ENCODE measurements at regions not wholly inside any gene's neighbourhood (a gene's known extent, or its start where the extent isn't known, plus 50 kb on each side); places are given as distances from the start of the nearest gene placed in this dataset.
A peak's percentile ranks its signal among the peaks of the same experiment; 100 is the strongest.

DNA sequence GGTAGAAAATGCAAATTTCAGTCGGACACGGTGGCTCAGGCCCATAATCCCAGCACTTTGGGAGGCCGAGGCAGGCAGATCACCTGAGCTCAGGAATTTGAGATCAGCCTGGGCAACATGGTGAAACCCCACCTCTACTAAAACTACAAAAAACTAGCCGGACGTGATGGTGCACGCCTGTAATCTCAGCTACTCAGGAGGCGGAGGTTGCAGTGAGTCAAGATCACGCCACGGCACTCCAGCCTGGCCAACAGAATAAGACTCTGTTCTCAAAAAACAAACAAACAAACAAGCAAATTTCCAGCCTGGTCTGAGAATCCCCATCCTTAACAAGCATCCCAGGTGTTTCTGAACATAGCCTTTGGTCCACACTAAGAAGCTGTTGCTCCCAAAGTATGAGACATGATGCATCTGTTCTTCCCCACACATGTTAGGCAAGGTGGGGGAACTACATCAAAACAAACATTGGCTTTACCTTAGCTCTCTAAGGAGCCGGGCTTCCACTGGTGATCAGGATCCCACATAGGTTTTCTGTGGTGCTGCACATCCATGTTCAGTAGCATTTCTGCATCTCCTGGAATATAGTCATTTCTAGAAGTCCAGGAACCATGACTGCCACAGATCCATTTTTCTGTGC, 92.5 kb upstream of the DMRT1 start:
- DNase-seq = no peak
- H4K91ac ChIP-seq (ENCODE audit: insufficient read depth, low read depth, low read length) = 0 out of 2 replicates have a peak overlapping the region, but pooled peaks have one; percentile 39
- 0 out of 2 replicates have a peak overlapping the region, but pooled peaks have one; percentile 22 for H3K23ac ChIP-seq (ENCODE audit: low read depth, low read length)
- H2BK5ac ChIP-seq (ENCODE audit: low read depth, low read length, poor library complexity, severe bottlenecking) = peak overlapping the region; percentile 21
- H4K20me1 ChIP-seq (ENCODE audit: insufficient read depth, low read length) = no peaks in the 10 kb centered on the region
- no peak overlapping the region for H3K27ac ChIP-seq (ENCODE audit: insufficient read depth, low read length)
- in situ Hi-C loops (cut with MboI; ENCODE audit: low sequenced_read_pairs) (no loop called here), intact Hi-C loops (cut with micrococcal nuclease) (no loop called here), dilution Hi-C loops (cut with HindIII; ENCODE audit: low sequenced_read_pairs, unreplicated experiment) (no loop called here)
- no peak overlapping the region for H3K9ac ChIP-seq (ENCODE audit: low read depth, low read length)
- no peaks in the 10 kb centered on the region for H3K27me3 ChIP-seq (ENCODE audit: control insufficient read depth, insufficient read depth, low read length)
- peak overlapping the region in 1 of 2 experiments; percentile 2; a peak in 1 of 4 replicates for H4K8ac ChIP-seq (ENCODE audit: low read depth in 2 of 2, low read length in 2 of 2)
- H2BK120ac ChIP-seq (ENCODE audit: low read depth, low read length) = no peak overlapping the region; the same call in 1 of the 2 replicates
- H3K79me1 ChIP-seq (ENCODE audit: low read depth in 1 of 2, low read length in 2 of 2) = peaks cover 0 to 27% of the 10 kb centered on the region in 2 experiments; a peak in 1 of 4 replicates
- H3K9me1 ChIP-seq (ENCODE audit: insufficient read depth, low read length) = peaks cover 7% of the 10 kb centered on the region
- no peak overlapping the region for H3K14ac ChIP-seq (replicated peaks; ENCODE audit: low read depth, low read length)
- no TSS peak for BruUV-seq (replicated peaks)
- no peak overlapping the region; the same call in 1 of the 2 replicates for H2BK20ac ChIP-seq (ENCODE audit: low read depth, low read length)
- H3K56ac ChIP-seq (ENCODE audit: extremely low read depth, insufficient read depth, low read length) = no peak overlapping the region
- no peak overlapping the region for H2AFZ ChIP-seq (replicated peaks; ENCODE audit: low read length, poor library complexity)
- H3K4me1 ChIP-seq (ENCODE audit: control insufficient read depth, insufficient read depth, low read length) = peaks cover 20% of the 10 kb centered on the region
- no peak overlapping the region for H2AK9ac ChIP-seq (replicated peaks; ENCODE audit: low read depth, low read length, poor library complexity)
- H3K36me3 ChIP-seq (ENCODE audit: control insufficient read depth, insufficient read depth, low read length) = peaks cover 21% of the 10 kb centered on the region
- POLR2A ChIA-PET (ENCODE audit: unreplicated experiment) = interaction anchor here (0.6 kb wide), 1 partner anchor 56 kb away, joined by 10 read pairs; no protein-coding TSS in a partner anchor
- 100% methylated on average over 1 of the region's 10 CpGs; no CpG with 5 or more reads in 1 of the 2 experiments for WGBS, 2 experiments (ENCODE audit: extremely low coverage in 2 of 2, insufficient read length in 1 of 2)
- H3K4me3 ChIP-seq (ENCODE audit: insufficient read depth, low read depth, low read length) = no peak overlapping the region
- no peaks in the 10 kb centered on the region for H3K9me3 ChIP-seq (ENCODE audit: control insufficient read depth, insufficient read depth, low read length)
- peak overlapping the region; percentile 38; the same call in 1 of the 3 replicates for H2BK15ac ChIP-seq (ENCODE audit: low read depth, low read length)
- H3K18ac ChIP-seq (ENCODE audit: low read depth, low read length) = 0 out of 2 replicates have a peak overlapping the region, but pooled peaks have one; percentile 29
- no peak overlapping the region for H3K4me2 ChIP-seq (ENCODE audit: low read depth, low read length)
- H2AK5ac ChIP-seq (ENCODE audit: low read depth, low read length) = peak overlapping the region; percentile 24; the same call in 1 of the 2 replicates
- no peak overlapping the region for H4K5ac ChIP-seq (ENCODE audit: low read depth, low read length)
- CTCF ChIA-PET = interaction anchor here (0.7 kb wide), 1 partner anchor 23 kb away, joined by 3 read pairs; no protein-coding TSS in a partner anchor
- ATAC-seq (ENCODE audit: low read depth) = no peak
- peak overlapping the region; percentile 31; the same call in 1 of the 2 replicates for H3K4ac ChIP-seq (ENCODE audit: low read depth, low read length)
- TF ChIP-seq RFX5 (IDR thresholded peaks at IDR 0.05; ENCODE audit: low read depth, low read length) = no peak
- TF ChIP-seq USF2 (IDR thresholded peaks at IDR 0.05; ENCODE audit: low read depth, low read length) = no peak
- no peak for TF ChIP-seq NFE2L2 (IDR thresholded peaks at IDR 0.05; ENCODE audit: low read depth, low read length)
- TF ChIP-seq MAFK (IDR thresholded peaks at IDR 0.05; ENCODE audit: low read depth, low read length) = no peak
- no peak for TF ChIP-seq CEBPB (IDR thresholded peaks at IDR 0.05; ENCODE audit: low read depth, low read length)
- TF ChIP-seq CHD1 (IDR thresholded peaks at IDR 0.05; ENCODE audit: low read depth, low read length) = no peak
- TF ChIP-seq SMC3 (IDR thresholded peaks at IDR 0.05; ENCODE audit: low read depth, low read length) = no peak
- no peak for TF ChIP-seq MXI1 (IDR thresholded peaks at IDR 0.05; ENCODE audit: borderline replicate concordance, low read depth, low read length)
- no peak for TF ChIP-seq RAD21 (IDR thresholded peaks at IDR 0.05; ENCODE audit: low read length)
- TF ChIP-seq RCOR1 (IDR thresholded peaks at IDR 0.05; ENCODE audit: insufficient replicate concordance, low read length) = no peak
- no peak for TF ChIP-seq ELK1 (IDR thresholded peaks at IDR 0.05; ENCODE audit: borderline replicate concordance, low read depth, low read length)
- TF ChIP-seq CTCF (conservative IDR thresholded peaks at IDR 0.05; ENCODE audit: low read depth, low read length) = no peak
- TF ChIP-seq MAZ (IDR thresholded peaks at IDR 0.05; ENCODE audit: borderline replicate concordance, low read depth, low read length) = no peak
- TF ChIP-seq POLR2A (IDR thresholded peaks at IDR 0.05; ENCODE audit: low read depth, low read length) = no peak
- no peak for TF ChIP-seq BHLHE40 (IDR thresholded peaks at IDR 0.05; ENCODE audit: low read depth, low read length)

Measured in IMR-90 (cell line).